GM23338 (cell line): ENCODE measurements at regions not wholly inside any gene's neighbourhood (a gene's known extent, or its start where the extent isn't known, plus 50 kb on each side); places are given as distances from the start of the nearest gene placed in this dataset.
A peak's percentile ranks its signal among the peaks of the same experiment; 100 is the strongest.

Source experiments
- ATAC-seq: fragments of 200-7000 bp; cut with Tn5 transposase; 3 replicates; pipeline ENCODE4 v1.9.1; 2020
- DNase-seq: peaks from one replicate; pipeline ENCODE4 v3.0.0-alpha.2; 2015; ENCODE audit warnings: low spot score
- H2AFZ ChIP-seq: fragments of 200-600 bp; sonication (generic); 2 replicates; pipeline ENCODE4 v1.8.0; 2016; ENCODE audit warnings: antibody characterized with exemption, mild to moderate bottlenecking, moderate library complexity
- H3F3A ChIP-seq: fragments of 200-600 bp; sonication (generic); replicated peaks from 2 replicates; pipeline ENCODE4 v1.8.0; 2017; ENCODE audit warnings: antibody characterized with exemption, mixed run types, low read depth
- H3K27ac ChIP-seq: fragments of 200-600 bp; sonication (generic); 2 replicates; pipeline ENCODE4 v1.6.1; 2016; ENCODE audit warnings: low read depth
- H3K27me3 ChIP-seq: fragments of 200-600 bp; sonication (generic); 2 replicates; pipeline ENCODE4 v1.8.0; 2016; ENCODE audit warnings: mild to moderate bottlenecking, mixed run types, moderate library complexity; ENCODE audit not compliant: insufficient read depth
- H3K36me3 ChIP-seq: fragments of 200-600 bp; sonication (generic); 2 replicates; pipeline ENCODE4 v1.8.0; 2016; ENCODE audit warnings: mild to moderate bottlenecking; ENCODE audit not compliant: insufficient read depth
- H3K4me1 ChIP-seq: fragments of 200-600 bp; sonication (generic); 2 replicates; pipeline ENCODE4 v1.8.0; 2016; ENCODE audit warnings: mild to moderate bottlenecking, moderate library complexity; ENCODE audit not compliant: insufficient read depth
- H3K4me2 ChIP-seq: fragments of 200-600 bp; sonication (generic); 2 replicates; pipeline ENCODE4 v1.7.1; 2017; ENCODE audit warnings: mixed run types
- H3K4me3 ChIP-seq: fragments of 200-600 bp; sonication (generic); 2 replicates; pipeline ENCODE4 v1.6.1; 2016; ENCODE audit warnings: mixed run types
- H3K79me2 ChIP-seq: fragments of 200-600 bp; sonication (generic); replicated peaks from 2 replicates; pipeline ENCODE4 v1.8.0; 2017; ENCODE audit warnings: mild to moderate bottlenecking; ENCODE audit not compliant: insufficient read depth
- H3K9me2 ChIP-seq: fragments of 200-600 bp; sonication (generic); 2 replicates; pipeline ENCODE4 v1.8.0; 2017; ENCODE audit not compliant: insufficient read depth
- H4K20me1 ChIP-seq: fragments of 200-600 bp; sonication (generic); replicated peaks from 2 replicates; pipeline ENCODE4 v1.8.0; 2017; ENCODE audit warnings: mild to moderate bottlenecking; ENCODE audit not compliant: insufficient read depth
- H3K27ac Mint-ChIP-seq: 2 replicates; pipeline ENCODE4 v1.8.0; 2020; ENCODE audit warnings: inconsistent platforms, mild to moderate bottlenecking, moderate library complexity, mixed read lengths
- H3K27me3 Mint-ChIP-seq: 3 replicates; pipeline ENCODE4 v1.8.0; 2022; ENCODE audit warnings: low read depth, mild to moderate bottlenecking, moderate library complexity, mixed read lengths, inconsistent platforms; ENCODE audit not compliant: insufficient read depth, poor library complexity
- H3K36me3 Mint-ChIP-seq: 3 replicates; pipeline ENCODE4 v1.8.0; 2021; ENCODE audit warnings: low read depth, mild to moderate bottlenecking, inconsistent platforms, moderate library complexity, mixed read lengths
- H3K4me1 Mint-ChIP-seq: 3 replicates; pipeline ENCODE4 v1.8.0; 2020; ENCODE audit warnings: mild to moderate bottlenecking, inconsistent platforms, mixed read lengths
- H3K4me3 Mint-ChIP-seq: 3 replicates; pipeline ENCODE4 v1.8.0; 2021; ENCODE audit warnings: moderate library complexity, mild to moderate bottlenecking, inconsistent platforms, mixed read lengths
- H3K9me3 Mint-ChIP-seq: 3 replicates; pipeline ENCODE4 v1.8.0; 2020; ENCODE audit warnings: moderate library complexity, mild to moderate bottlenecking, inconsistent platforms, mixed read lengths
- CTCF ChIP-seq, 2 experiments: fragments of 200-600 bp in 1 of 2; sonication (generic) in 1 of 2; conservative IDR thresholded peaks; 2 replicates each; pipeline versions ENCODE4 v1.5.1 to v1.6.1; 2016 to 2017; ENCODE audit warnings: antibody characterized with exemption in 2 of 2, low read depth in 2 of 2, mild to moderate bottlenecking in 2 of 2, moderate library complexity in 1 of 2
- ETS1 ChIP-seq: IDR thresholded peaks from 2 replicates; pipeline ENCODE4 v1.6.1; 2016; ENCODE audit warnings: antibody characterized with exemption
- NANOG ChIP-seq: IDR thresholded peaks from 2 replicates; pipeline ENCODE4 v1.6.1; 2016; ENCODE audit warnings: antibody characterized with exemption, borderline replicate concordance
- POLR2AphosphoS5 ChIP-seq: IDR thresholded peaks from 2 replicates; pipeline ENCODE4 v1.6.1; 2016; ENCODE audit warnings: antibody characterized with exemption, low read depth
- ZNF114 ChIP-seq: fragments of 250-450 bp; sonication (Bioruptor Pico); IDR thresholded peaks from 2 replicates; pipeline ENCODE4 v1.5.0; 2020; ENCODE audit warnings: mild to moderate bottlenecking, moderate library complexity
- ZNF331 ChIP-seq: fragments of 250-450 bp; sonication (Bioruptor Pico); IDR thresholded peaks from 2 replicates; pipeline ENCODE4 v1.5.0; 2020; ENCODE audit warnings: low read depth, mild to moderate bottlenecking, moderate library complexity
- ZNF462 ChIP-seq: fragments of 250-450 bp; sonication (Bioruptor Pico); IDR thresholded peaks from 2 replicates; pipeline ENCODE4 v1.5.0; 2020; ENCODE audit warnings: mild to moderate bottlenecking, moderate library complexity

- Histone ChIP-seq H3K4me3 (no peak overlapping the region), H3K36me3 (no peaks in the 10 kb centered on the region), H3K9me2 (peaks cover 8% of the 10 kb centered on the region; the same call in 1 of the 2 replicates), H3K27me3 (no peaks in the 10 kb centered on the region), H2AFZ (no peak overlapping the region), H4K20me1 (no peaks in the 10 kb centered on the region), H3F3A (no peaks in the 10 kb centered on the region), H3K27ac (no peak overlapping the region), H3K4me2 (no peak overlapping the region), H3K79me2 (no peaks in the 10 kb centered on the region), H3K4me1 (peaks cover 14% of the 10 kb centered on the region)
- Mint-ChIP-seq H3K36me3 (peaks cover 11% of the 10 kb centered on the region; the same call in 2 of the 3 replicates), H3K27ac (no peak overlapping the region), H3K4me3 (no peak overlapping the region), H3K4me1 (peaks cover 8% of the 10 kb centered on the region), H3K27me3 (peaks cover 3% of the 10 kb centered on the region), H3K9me3 (peaks cover 20% of the 10 kb centered on the region; the same call in 2 of the 3 replicates)
- peak; percentile 4 for DNase-seq
- no peak for ATAC-seq
- TF ChIP-seq ZNF331 (CRISPR knock-in tag) (no peak), CTCF (conservative IDR thresholded peaks at IDR 0.05; ENCODE audit: low read depth in 2 of 2) (peak; percentile 36 to 56)
These were observed 330.7 kb upstream of the DPYD start for GRCh38 chr1:98251497-98251896.

- H3K4me1 Mint-ChIP-seq: no peaks in the 10 kb centered on the region
- 0 out of 3 replicates have a peak, but pooled peaks cover 2% of the 10 kb centered on the region for H3K36me3 Mint-ChIP-seq
- H3K36me3 ChIP-seq: no peaks in the 10 kb centered on the region
- H3K4me3 ChIP-seq: no peak overlapping the region
- H3K9me2 ChIP-seq: no peaks in the 10 kb centered on the region
- H3K79me2 ChIP-seq: no peaks in the 10 kb centered on the region
- H3K9me3 Mint-ChIP-seq: peaks cover 23% of the 10 kb centered on the region; the same call in 2 of the 3 replicates
- no peaks in the 10 kb centered on the region for H4K20me1 ChIP-seq
- no peaks in the 10 kb centered on the region for H3K27me3 Mint-ChIP-seq
- H2AFZ ChIP-seq: no peak overlapping the region
- H3K4me2 ChIP-seq: no peak overlapping the region
- H3K27ac Mint-ChIP-seq: no peak overlapping the region
- no peaks in the 10 kb centered on the region for H3F3A ChIP-seq
- H3K27ac ChIP-seq: no peak overlapping the region
- H3K27me3 ChIP-seq: no peaks in the 10 kb centered on the region
- ATAC-seq: no peak
- no peak for DNase-seq
- no peaks in the 10 kb centered on the region for H3K4me1 ChIP-seq
- no peak overlapping the region for H3K4me3 Mint-ChIP-seq
- no peak for TF ChIP-seq ZNF114
- TF ChIP-seq ETS1: no peak
- TF ChIP-seq CTCF (conservative IDR thresholded peaks at IDR 0.05; ENCODE audit: low read depth in 2 of 2): no peak
- TF ChIP-seq POLR2AphosphoS5: no peak
- TF ChIP-seq NANOG: no peak
- no peak for TF ChIP-seq ZNF462 (CRISPR knock-in tag)
These were observed 311.8 kb upstream of the DPYD start for GRCh38 chr1:98232678-98233077.
